Neuron (in vitro differentiated cells): ENCODE measurements at regions not wholly inside any gene's neighbourhood (a gene's known extent, or its start where the extent isn't known, plus 50 kb on each side); places are given as distances from the start of the nearest gene placed in this dataset.

ENCODE experiments used
- H2AFZ ChIP-seq: one replicate; pipeline ENCODE4 v1.6.1; 2013; ENCODE audit warnings: low read depth, mild to moderate bottlenecking, inconsistent platforms, low read length, moderate library complexity
- H3K27me3 ChIP-seq: one replicate; pipeline ENCODE4 v1.6.1; 2013; ENCODE audit warnings: low read length; ENCODE audit not compliant: insufficient read depth
- H3K36me3 ChIP-seq: one replicate; pipeline ENCODE4 v1.6.1; 2013; ENCODE audit warnings: low read length; ENCODE audit not compliant: insufficient read depth
- H3K4me1 ChIP-seq: one replicate; pipeline ENCODE4 v1.6.1; 2013; ENCODE audit warnings: low read length; ENCODE audit not compliant: insufficient read depth
- H3K4me3 ChIP-seq: 2 replicates; pipeline ENCODE4 v1.5.1; 2013; ENCODE audit warnings: mild to moderate bottlenecking, low read length, moderate library complexity
- H3K9me3 ChIP-seq: one replicate; pipeline ENCODE4 v1.6.1; 2013; ENCODE audit warnings: low read length

DNA sequence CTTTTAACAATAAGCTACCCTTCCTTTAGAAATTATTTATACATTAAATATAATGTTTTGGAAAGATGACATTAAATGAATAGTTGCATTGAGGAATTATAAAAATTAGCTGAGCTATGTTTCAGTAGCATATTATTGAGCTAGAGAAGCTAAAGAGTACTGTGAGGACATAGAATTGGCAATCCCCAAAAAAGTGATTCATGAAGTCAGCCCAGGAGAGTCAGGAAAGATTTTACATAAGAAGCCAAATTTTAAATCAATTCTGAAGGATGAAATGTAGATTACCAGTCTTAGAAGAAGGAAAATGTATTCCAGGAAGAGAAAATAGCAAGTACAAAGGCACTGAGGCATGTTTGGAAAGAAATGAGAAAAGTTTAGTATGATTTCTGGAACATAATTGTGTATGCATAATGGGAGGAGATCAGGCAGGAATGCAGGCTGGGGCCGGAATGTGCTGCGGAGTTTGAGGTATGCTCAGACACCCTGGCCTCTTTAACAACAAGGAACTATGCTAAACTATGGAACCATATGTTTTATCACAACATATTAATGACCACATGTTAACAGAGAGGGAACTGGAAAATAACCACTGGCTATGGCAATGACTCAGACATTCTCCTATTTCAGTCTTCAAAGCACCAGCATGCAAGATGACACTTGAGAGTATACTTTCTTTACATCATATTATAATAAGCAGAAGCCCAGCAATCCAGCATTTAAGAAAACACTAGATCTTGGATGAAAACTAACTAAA, 103.3 kb upstream of the COL8A1 start:
- Histone ChIP-seq H3K9me3 (no peaks in the 10 kb centered on the region), H3K4me3 (no peak overlapping the region), H3K36me3 (no peaks in the 10 kb centered on the region), H3K27me3 (no peaks in the 10 kb centered on the region), H3K4me1 (no peaks in the 10 kb centered on the region), H2AFZ (no peak overlapping the region)

DNA sequence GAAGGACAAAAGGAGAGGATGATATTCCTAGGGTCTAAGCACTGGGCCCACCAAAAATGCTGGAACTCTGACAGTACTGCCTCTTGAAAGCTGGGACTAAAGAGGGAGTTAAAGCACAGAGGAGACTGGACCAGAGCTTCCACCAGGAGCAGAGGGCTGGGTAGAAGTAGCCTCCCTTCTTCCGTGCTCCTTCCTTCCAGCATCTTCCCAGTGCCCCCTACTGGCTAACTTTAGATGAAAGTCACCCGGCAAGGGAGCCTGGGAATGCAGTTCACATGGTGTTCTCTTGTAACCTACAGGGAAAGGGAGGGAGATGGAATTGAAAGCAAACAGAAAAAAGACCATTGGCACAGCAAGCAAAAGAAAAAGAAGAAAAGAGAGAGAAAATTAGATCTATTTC, 106.1 kb upstream of the COL8A1 start:
- no peaks in the 10 kb centered on the region for H3K9me3 ChIP-seq
- H3K27me3 ChIP-seq: no peaks in the 10 kb centered on the region
- H3K4me1 ChIP-seq: no peaks in the 10 kb centered on the region
- H2AFZ ChIP-seq: no peak overlapping the region
- no peak overlapping the region for H3K4me3 ChIP-seq
- no peaks in the 10 kb centered on the region for H3K36me3 ChIP-seq

DNA sequence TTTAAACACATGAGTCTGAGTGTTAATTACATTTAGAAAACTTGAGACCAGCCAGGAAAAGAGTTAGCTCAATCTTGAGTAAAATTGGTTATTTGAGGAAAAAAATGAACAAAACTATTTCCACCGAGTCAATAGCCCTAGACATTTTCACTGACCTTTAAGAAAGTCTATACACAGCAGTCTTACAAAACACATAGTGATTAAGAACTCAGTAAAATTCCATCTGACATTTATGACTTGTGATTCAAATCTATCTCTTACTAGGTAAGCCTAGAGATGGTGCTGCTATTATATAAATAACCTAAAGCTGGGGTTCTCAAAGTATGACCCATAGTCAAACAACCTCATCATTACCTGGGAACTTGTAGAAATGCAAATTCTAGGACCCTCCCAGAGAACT, 109.1 kb upstream of the COL8A1 start:
- Histone ChIP-seq H3K4me1 (no peaks in the 10 kb centered on the region), H3K9me3 (no peaks in the 10 kb centered on the region), H3K27me3 (no peaks in the 10 kb centered on the region), H3K4me3 (no peak overlapping the region), H3K36me3 (no peaks in the 10 kb centered on the region), H2AFZ (no peak overlapping the region)

DNA sequence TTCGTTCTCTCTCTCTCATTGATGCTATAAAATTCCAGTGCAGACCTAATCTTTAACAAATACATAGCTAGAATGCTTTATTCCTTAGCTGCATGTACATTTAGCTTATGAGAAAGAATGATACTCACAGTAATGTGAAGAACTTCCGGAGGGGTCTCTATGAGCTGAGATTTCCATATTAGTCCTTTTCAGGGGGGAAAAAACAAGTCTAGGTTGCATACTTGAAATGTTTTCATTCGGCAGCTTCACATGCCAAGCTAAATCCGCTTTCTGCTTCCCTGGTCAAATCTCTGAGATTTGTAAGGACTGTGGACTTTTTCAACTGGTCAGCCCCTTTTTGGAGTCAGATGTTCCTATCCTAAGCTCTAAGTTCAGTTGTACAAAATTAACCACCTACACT, 111.5 kb upstream of the COL8A1 start:
- Histone ChIP-seq H3K4me1 (no peaks in the 10 kb centered on the region), H3K36me3 (no peaks in the 10 kb centered on the region), H2AFZ (no peak overlapping the region), H3K27me3 (no peaks in the 10 kb centered on the region), H3K4me3 (no peak overlapping the region), H3K9me3 (no peaks in the 10 kb centered on the region)

DNA sequence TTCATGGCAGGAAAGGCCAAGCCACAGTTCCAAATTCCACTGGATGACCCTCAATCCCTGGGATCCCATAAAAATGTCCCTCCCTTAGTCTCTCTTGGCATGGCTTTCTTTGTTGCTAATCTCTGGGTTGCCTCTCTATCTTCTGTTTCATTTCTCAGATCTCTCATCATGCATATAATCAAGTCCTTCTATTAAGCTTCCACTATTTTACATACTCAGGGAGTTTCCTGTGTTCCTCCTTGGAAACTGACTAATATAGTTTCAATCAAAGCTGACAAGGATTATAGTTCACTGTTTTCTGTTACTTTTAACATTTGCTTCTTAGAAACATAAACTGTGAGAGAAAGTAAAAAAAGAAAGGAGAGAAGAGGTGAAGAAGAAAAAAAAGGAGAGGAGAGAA, 113.8 kb upstream of the COL8A1 start:
- Histone ChIP-seq H3K4me1 (no peaks in the 10 kb centered on the region), H3K9me3 (no peaks in the 10 kb centered on the region), H2AFZ (no peak overlapping the region), H3K36me3 (no peaks in the 10 kb centered on the region), H3K27me3 (no peaks in the 10 kb centered on the region), H3K4me3 (no peak overlapping the region)

DNA sequence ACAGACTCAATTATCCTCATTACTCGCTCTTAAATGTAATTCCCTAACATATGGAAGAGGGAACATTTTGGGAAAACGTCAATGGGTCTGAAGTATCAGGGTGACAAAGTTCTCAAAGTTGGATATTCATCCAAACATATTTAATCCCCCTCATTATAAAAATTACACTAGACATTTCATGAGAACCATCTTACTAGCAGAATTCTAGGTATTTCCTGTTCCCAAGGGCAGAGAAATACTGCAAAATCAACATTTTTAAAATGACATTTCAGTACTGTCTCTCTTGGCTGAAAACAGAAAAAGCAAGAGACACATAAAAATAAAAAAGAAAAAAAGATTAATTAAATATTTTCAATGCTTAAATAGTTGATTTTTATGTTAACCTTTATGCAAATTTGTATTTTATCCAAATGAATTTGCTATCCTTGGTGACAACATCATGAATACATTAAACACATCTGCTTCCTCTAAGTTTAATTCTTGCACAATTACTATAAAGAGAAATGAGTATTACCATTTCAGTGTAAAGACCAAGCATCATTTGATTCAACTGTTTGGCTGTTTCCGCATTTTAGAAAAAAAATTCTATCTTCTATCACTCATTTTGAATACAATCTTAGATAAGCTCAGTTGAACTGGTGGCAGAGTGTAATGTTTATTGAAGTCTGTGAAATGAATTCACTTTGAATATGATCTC, 114.8 kb upstream of the COL8A1 start:
- H2AFZ ChIP-seq: no peak overlapping the region
- H3K27me3 ChIP-seq: no peaks in the 10 kb centered on the region
- no peaks in the 10 kb centered on the region for H3K9me3 ChIP-seq
- peaks cover 2% of the 10 kb centered on the region for H3K4me1 ChIP-seq
- H3K36me3 ChIP-seq: no peaks in the 10 kb centered on the region
- H3K4me3 ChIP-seq: no peak overlapping the region

DNA sequence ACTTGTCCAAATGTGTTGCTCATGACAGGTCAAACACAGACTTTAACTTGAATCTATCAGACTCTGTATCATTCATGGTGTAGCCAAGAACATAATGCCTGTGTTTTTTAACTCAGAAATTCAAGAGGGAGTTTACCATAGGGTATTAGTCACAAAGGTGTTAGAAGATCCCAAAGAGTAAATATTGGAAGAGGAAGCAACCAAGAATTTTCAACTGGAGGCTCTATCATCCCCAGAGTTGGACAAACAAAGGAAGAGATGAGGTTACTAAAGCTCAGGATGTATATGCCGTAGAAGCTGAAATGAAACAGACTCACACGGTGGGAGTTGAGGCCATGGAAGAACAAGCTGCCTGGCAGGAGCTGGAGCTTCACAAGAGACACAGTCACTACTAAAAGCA, 116.2 kb upstream of the COL8A1 start:
- Histone ChIP-seq H2AFZ (no peak overlapping the region), H3K9me3 (no peaks in the 10 kb centered on the region), H3K4me1 (peaks cover 2% of the 10 kb centered on the region), H3K4me3 (no peak overlapping the region), H3K36me3 (no peaks in the 10 kb centered on the region), H3K27me3 (no peaks in the 10 kb centered on the region)

DNA sequence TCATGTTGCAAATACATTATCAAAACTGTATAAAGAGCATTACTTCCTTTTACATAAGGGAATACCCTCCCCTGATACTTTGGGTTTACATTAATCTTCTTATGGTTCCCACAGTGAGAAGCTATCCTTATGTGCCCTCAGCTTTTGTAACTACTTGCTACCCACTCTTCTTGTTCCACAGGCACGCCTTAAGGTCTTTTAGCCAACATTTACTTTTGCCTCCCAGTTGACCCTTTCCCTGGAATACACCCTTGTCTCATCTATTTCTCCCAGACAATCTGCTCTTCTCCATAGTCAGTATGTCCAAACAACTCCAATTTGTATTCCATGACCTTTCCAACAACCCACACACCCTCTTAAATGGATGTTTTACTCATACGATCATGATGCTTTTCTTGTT, 116.8 kb upstream of the COL8A1 start:
- Histone ChIP-seq H3K4me1 (peaks cover 2% of the 10 kb centered on the region), H2AFZ (no peak overlapping the region), H3K9me3 (no peaks in the 10 kb centered on the region), H3K4me3 (no peak overlapping the region), H3K27me3 (no peaks in the 10 kb centered on the region), H3K36me3 (no peaks in the 10 kb centered on the region)

DNA sequence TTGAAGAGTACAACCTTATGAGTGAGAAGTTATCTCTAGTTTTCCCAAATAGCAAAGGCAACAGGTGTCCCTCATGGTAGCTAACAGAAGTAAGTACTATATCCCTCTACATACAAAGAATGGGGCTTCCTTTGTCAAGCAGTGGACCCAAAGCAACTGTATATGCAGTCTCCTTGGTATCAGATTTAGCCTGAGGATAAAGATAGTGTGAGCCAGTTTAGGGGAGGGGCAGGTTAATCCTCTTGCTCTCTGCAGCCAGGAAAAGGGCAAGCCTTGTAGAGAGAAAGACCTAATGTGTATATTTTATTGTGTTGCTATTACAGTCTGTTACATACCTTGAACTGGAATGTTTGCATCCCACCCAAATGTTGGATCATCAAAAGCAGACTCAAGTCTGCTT, 117.9 kb upstream of the COL8A1 start:
- peaks cover 2% of the 10 kb centered on the region for H3K4me1 ChIP-seq
- H2AFZ ChIP-seq: no peak overlapping the region
- H3K36me3 ChIP-seq: no peaks in the 10 kb centered on the region
- no peaks in the 10 kb centered on the region for H3K27me3 ChIP-seq
- H3K4me3 ChIP-seq: no peak overlapping the region
- no peaks in the 10 kb centered on the region for H3K9me3 ChIP-seq

DNA sequence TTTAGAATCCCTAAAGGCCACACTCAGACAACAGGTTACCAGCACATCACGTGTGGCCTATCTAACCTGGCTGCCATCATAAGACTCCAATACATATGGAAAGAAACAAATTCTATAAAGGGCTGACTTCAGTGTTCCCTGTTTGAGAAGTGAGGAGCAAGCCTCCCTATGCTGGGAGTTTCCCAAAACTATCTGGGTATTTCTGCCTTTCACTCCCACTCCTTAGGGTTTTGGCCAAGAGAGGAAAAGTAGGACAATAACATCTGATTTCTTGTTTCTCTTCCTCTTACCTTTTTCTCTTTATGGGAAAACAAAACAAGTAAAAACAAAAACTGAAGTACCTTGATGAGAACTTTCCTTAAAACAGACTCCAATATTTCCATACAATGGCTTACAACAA, 121.5 kb upstream of the COL8A1 start:
- no peaks in the 10 kb centered on the region for H3K36me3 ChIP-seq
- no peak overlapping the region for H3K4me3 ChIP-seq
- no peaks in the 10 kb centered on the region for H3K9me3 ChIP-seq
- no peaks in the 10 kb centered on the region for H3K27me3 ChIP-seq
- peaks cover 2% of the 10 kb centered on the region for H3K4me1 ChIP-seq
- no peak overlapping the region for H2AFZ ChIP-seq

DNA sequence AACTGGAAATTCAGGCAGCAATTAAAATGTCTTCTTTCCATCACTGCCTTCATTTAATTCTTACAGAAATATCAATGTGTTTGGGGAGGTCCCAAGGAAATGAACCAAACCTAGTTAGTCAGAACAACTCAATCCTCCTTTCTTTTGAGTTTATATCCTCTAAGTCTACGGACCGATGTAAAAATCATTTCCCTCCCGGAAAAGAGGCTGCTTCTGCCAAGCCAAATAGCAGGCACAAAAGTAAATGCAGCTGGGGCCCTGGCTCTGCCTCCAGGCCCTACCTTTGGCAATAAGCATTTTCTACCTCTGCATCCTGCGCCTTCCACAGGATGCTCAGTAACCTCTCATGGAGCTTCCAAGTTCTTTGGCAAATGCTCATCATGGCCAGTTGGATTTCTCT, 122.5 kb upstream of the COL8A1 start:
- Histone ChIP-seq H3K27me3 (no peaks in the 10 kb centered on the region), H3K4me3 (no peak overlapping the region), H3K36me3 (no peaks in the 10 kb centered on the region), H3K4me1 (peaks cover 2% of the 10 kb centered on the region), H2AFZ (no peak overlapping the region), H3K9me3 (no peaks in the 10 kb centered on the region)

DNA sequence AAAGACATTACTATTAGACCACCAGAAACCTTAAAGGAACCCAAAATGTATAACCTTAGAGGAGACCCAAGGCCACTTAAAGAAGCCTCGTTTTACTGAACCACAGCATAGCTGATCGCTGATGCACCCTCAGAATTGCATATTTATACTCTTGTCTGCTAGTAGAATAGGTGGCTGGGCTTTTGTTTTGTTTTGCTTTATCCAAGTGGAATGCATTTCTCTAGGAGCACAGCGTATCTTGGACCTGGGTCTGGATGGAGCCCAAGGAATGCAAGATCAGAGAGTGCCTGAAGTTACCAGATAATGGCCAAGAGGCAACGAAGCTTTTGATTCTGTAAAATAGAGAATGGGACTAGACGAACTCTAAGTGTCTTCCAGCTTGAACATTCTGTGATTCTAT, 129.2 kb upstream of the COL8A1 start:
- no peaks in the 10 kb centered on the region for H3K27me3 ChIP-seq
- H3K9me3 ChIP-seq: no peaks in the 10 kb centered on the region

DNA sequence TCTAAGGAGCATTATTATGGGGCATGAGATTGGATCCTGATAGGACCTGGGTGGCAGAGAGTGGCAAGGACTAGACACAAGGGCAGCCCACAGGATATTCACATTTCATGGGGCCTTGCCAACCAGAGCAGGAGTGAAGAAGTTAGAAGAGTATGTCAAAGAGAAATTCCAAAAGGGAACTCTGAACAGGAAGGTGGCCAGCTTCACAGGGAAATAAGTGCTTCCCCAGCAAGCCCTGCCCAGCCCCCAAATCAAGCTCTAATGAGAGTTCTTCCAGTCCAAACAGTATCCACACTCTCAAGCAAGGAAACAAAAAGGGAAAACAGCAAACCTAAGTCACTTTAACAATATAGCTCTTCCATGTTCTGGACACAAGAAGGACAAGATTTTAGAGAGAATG, 130.2 kb upstream of the COL8A1 start:
- no peaks in the 10 kb centered on the region for H3K9me3 ChIP-seq
- no peaks in the 10 kb centered on the region for H3K27me3 ChIP-seq
- no peak overlapping the region for H2AFZ ChIP-seq
- H3K4me1 ChIP-seq: no peaks in the 10 kb centered on the region
- no peaks in the 10 kb centered on the region for H3K36me3 ChIP-seq
- no peak overlapping the region for H3K4me3 ChIP-seq

More for the DNA sequence above, 129.2 kb upstream of the COL8A1 start:
- H2AFZ ChIP-seq: no peak overlapping the region
- H3K4me1 ChIP-seq: no peaks in the 10 kb centered on the region
- no peaks in the 10 kb centered on the region for H3K36me3 ChIP-seq
- no peak overlapping the region for H3K4me3 ChIP-seq
